ENCODE measurements at regions not wholly inside any gene's neighbourhood (a gene's known extent, or its start where the extent isn't known, plus 50 kb on each side); places are given as distances from the start of the nearest gene placed in this dataset.

GRCh38 chr9:89753472-89754055 is 148.8 kb downstream of the GADD45G start:
- Histone ChIP-seq H3K4me1 (no peaks in the 10 kb centered on the region), H3K9me3 (no peaks in the 10 kb centered on the region), H3K4me3 (ENCODE audit: low read depth, low read length) (no peak overlapping the region), H3K27me3 (replicated peaks; ENCODE audit: control insufficient read depth, insufficient read depth, low read length) (no peaks in the 10 kb centered on the region), H3K36me3 (ENCODE audit: control insufficient read depth, insufficient read depth, low read length) (no peaks in the 10 kb centered on the region)
- ChIA-PET CTCF (no interaction called here), POLR2A (no interaction called here)
- H3K36me3 Mint-ChIP-seq (ENCODE audit: insufficient read depth, unreplicated experiment) = no peaks in the 10 kb centered on the region
- H3K4me1 Mint-ChIP-seq (ENCODE audit: low read depth, unreplicated experiment) = no peaks in the 10 kb centered on the region
- intact Hi-C loops (cut with micrococcal nuclease; ENCODE audit: unreplicated experiment) = no loop called here
- H3K9me3 Mint-ChIP-seq (ENCODE audit: unreplicated experiment) = no peaks in the 10 kb centered on the region
- no peak overlapping the region for H3K4me3 Mint-ChIP-seq (ENCODE audit: unreplicated experiment)
- DNase-seq = no peak
- no peak overlapping the region for H3K27ac Mint-ChIP-seq (ENCODE audit: unreplicated experiment)
- TF ChIP-seq, protein P1, sequence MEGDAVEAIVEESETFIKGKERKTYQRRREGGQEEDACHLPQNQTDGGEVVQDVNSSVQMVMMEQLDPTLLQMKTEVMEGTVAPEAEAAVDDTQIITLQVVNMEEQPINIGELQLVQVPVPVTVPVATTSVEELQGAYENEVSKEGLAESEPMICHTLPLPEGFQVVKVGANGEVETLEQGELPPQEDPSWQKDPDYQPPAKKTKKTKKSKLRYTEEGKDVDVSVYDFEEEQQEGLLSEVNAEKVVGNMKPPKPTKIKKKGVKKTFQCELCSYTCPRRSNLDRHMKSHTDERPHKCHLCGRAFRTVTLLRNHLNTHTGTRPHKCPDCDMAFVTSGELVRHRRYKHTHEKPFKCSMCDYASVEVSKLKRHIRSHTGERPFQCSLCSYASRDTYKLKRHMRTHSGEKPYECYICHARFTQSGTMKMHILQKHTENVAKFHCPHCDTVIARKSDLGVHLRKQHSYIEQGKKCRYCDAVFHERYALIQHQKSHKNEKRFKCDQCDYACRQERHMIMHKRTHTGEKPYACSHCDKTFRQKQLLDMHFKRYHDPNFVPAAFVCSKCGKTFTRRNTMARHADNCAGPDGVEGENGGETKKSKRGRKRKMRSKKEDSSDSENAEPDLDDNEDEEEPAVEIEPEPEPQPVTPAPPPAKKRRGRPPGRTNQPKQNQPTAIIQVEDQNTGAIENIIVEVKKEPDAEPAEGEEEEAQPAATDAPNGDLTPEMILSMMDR (IDR thresholded peaks at IDR 0.05; ENCODE audit: insufficient read depth in 1 of 2, low read depth in 1 of 2, low read length in 1 of 2, severe bottlenecking in 1 of 2, unreplicated experiment in 1 of 2) = no peak
- no TSS peak for BruUV-seq (replicated peaks)
- no peaks in the 10 kb centered on the region for H3K27me3 Mint-ChIP-seq (ENCODE audit: insufficient read depth, unreplicated experiment)

DNA sequence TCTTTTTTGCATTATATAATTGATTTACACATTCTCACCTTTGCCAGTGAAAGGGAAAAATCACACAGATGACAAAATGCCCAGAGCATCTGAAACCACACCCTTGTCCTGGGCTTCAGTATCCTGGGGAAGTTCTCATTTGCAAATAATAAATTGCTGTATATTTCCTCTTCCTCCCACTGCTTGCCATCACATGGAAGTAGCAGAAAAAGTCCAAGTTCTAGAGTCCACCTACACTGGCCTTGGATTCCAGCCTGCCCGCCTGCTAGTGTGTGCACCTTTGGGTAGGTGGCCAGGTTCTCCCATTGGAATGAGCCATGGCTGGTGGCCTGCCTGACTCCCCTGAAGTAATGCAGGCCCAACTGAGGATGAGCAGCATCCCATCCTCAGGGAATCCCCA is 149.4 kb downstream of the GADD45G start:
- BruUV-seq (replicated peaks) = no TSS peak
- no peak overlapping the region for H3K27ac Mint-ChIP-seq (ENCODE audit: unreplicated experiment)

GRCh38 chr9:89755821-89756220 is 151.0 kb downstream of the GADD45G start:
- Mint-ChIP-seq H3K27me3 (ENCODE audit: insufficient read depth, unreplicated experiment) (no peaks in the 10 kb centered on the region), H3K27ac (ENCODE audit: unreplicated experiment) (no peak overlapping the region), H3K4me1 (ENCODE audit: low read depth, unreplicated experiment) (no peaks in the 10 kb centered on the region), H3K36me3 (ENCODE audit: insufficient read depth, unreplicated experiment) (no peaks in the 10 kb centered on the region), H3K9me3 (ENCODE audit: unreplicated experiment) (no peaks in the 10 kb centered on the region), H3K4me3 (ENCODE audit: unreplicated experiment) (no peak overlapping the region)
- H3K4me1 ChIP-seq = no peaks in the 10 kb centered on the region
- no peak overlapping the region for H3K4me3 ChIP-seq (ENCODE audit: low read depth, low read length)
- CTCF ChIA-PET = no interaction called here
- BruUV-seq (replicated peaks) = no TSS peak
- H3K36me3 ChIP-seq (ENCODE audit: control insufficient read depth, insufficient read depth, low read length) = no peaks in the 10 kb centered on the region
- POLR2A ChIA-PET = no interaction called here
- DNase-seq = no peak
- no peaks in the 10 kb centered on the region for H3K27me3 ChIP-seq (replicated peaks; ENCODE audit: control insufficient read depth, insufficient read depth, low read length)
- TF ChIP-seq, protein P1 (IDR thresholded peaks at IDR 0.05; ENCODE audit: insufficient read depth in 1 of 2, low read depth in 1 of 2, low read length in 1 of 2, severe bottlenecking in 1 of 2, unreplicated experiment in 1 of 2) = no peak
- H3K9me3 ChIP-seq = no peaks in the 10 kb centered on the region
- intact Hi-C loops (cut with micrococcal nuclease; ENCODE audit: unreplicated experiment) = no loop called here

More for the DNA sequence above, 149.4 kb downstream of the GADD45G start:
- CTCF ChIA-PET = no interaction called here
- no peaks in the 10 kb centered on the region for H3K9me3 ChIP-seq
- no peak for DNase-seq
- POLR2A ChIA-PET = no interaction called here
- no peaks in the 10 kb centered on the region for H3K36me3 Mint-ChIP-seq (ENCODE audit: insufficient read depth, unreplicated experiment)
- H3K27me3 Mint-ChIP-seq (ENCODE audit: insufficient read depth, unreplicated experiment) = no peaks in the 10 kb centered on the region
- H3K9me3 Mint-ChIP-seq (ENCODE audit: unreplicated experiment) = no peaks in the 10 kb centered on the region
- TF ChIP-seq, protein P1 (IDR thresholded peaks at IDR 0.05; ENCODE audit: insufficient read depth in 1 of 2, low read depth in 1 of 2, low read length in 1 of 2, severe bottlenecking in 1 of 2, unreplicated experiment in 1 of 2) = no peak
- H3K4me3 ChIP-seq (ENCODE audit: low read depth, low read length) = no peak overlapping the region
- no peaks in the 10 kb centered on the region for H3K27me3 ChIP-seq (replicated peaks; ENCODE audit: control insufficient read depth, insufficient read depth, low read length)
- no peaks in the 10 kb centered on the region for H3K4me1 ChIP-seq
- H3K4me1 Mint-ChIP-seq (ENCODE audit: low read depth, unreplicated experiment) = no peaks in the 10 kb centered on the region
- H3K36me3 ChIP-seq (ENCODE audit: control insufficient read depth, insufficient read depth, low read length) = no peaks in the 10 kb centered on the region
- H3K4me3 Mint-ChIP-seq (ENCODE audit: unreplicated experiment) = no peak overlapping the region
- intact Hi-C loops (cut with micrococcal nuclease; ENCODE audit: unreplicated experiment) = no loop called here

Data from Caco-2 (cell line).